Gastrocnemius medialis (tissue), 4 donors: ENCODE measurements at regions not wholly inside any gene's neighbourhood (a gene's known extent, or its start where the extent isn't known, plus 50 kb on each side); places are given as distances from the start of the nearest gene placed in this dataset.
"Not testable (repeated sequence)": the region's sequence is repeated elsewhere in the genome, so short reads cannot be mapped to it uniquely, and the experiment has no call there.

Experiments
- ATAC-seq, 2 donors: fragments of 150-250 bp; one replicate each; pipeline ENCODE4 v1.9.1; 2016
- DNase-seq, 2 donors: peaks; one replicate each; pipeline ENCODE4 v3.0.0-alpha.2; 2019
- H3K27ac ChIP-seq, 4 donors: fragments of 200-600 bp; sonication (generic); 1 replicate in 1 of 4; 2 replicates in 3 of 4; pipeline ENCODE4 v1.5.1; 2016 to 2018; ENCODE audit warnings: mild to moderate bottlenecking in 2 of 4, moderate library complexity in 1 of 4
- H3K27me3 ChIP-seq, 3 donors: fragments of 200-600 bp; sonication (generic) in 2 of 3; 1 replicate in 1 of 3; 2 replicates in 2 of 3; pipeline versions ENCODE4 v1.5.1 to v1.6.0; 2016 to 2019; ENCODE audit warnings: mild to moderate bottlenecking in 1 of 3, moderate library complexity in 1 of 3
- H3K36me3 ChIP-seq, 2 donors: fragments of 200-600 bp; sonication (generic) in 1 of 2; one replicate each; pipeline ENCODE4 v1.5.1; 2017 to 2018
- H3K4me1 ChIP-seq, 2 donors: fragments of 200-600 bp; sonication (generic) in 1 of 2; one replicate each; pipeline ENCODE4 v1.5.1; 2016 to 2017; ENCODE audit warnings: mild to moderate bottlenecking in 2 of 2
- H3K4me3 ChIP-seq, 4 donors: fragments of 200-600 bp; sonication (generic) in 3 of 4; 1 replicate in 1 of 4; 2 replicates in 3 of 4; pipeline ENCODE4 v1.5.1; 2016 to 2019; ENCODE audit warnings: mild to moderate bottlenecking in 2 of 4
- H3K9me3 ChIP-seq, 3 donors: fragments of 200-600 bp; sonication (generic) in 2 of 3; 1 replicate in 1 of 3; 2 replicates in 2 of 3; pipeline ENCODE4 v1.5.1; 2016 to 2019
- CTCF ChIP-seq, 5 experiments: fragments of 450-650 bp in 3 of 5; fragments of 200-600 bp in 2 of 5; sonication (generic) in 2 of 5; IDR thresholded peaks in 4 of 5; conservative IDR thresholded peaks in 1 of 5; 1 replicate in 4 of 5; 2 replicates in 1 of 5; pipeline ENCODE4 v1.5.1; 2016 to 2019; ENCODE audit warnings: antibody characterized with exemption in 5 of 5, mild to moderate bottlenecking in 3 of 5, moderate library complexity in 3 of 5
- POLR2A ChIP-seq, 2 donors: fragments of 450-650 bp; IDR thresholded peaks; one replicate each; pipeline ENCODE4 v1.6.1; 2017; ENCODE audit warnings: antibody characterized with exemption in 2 of 2, mild to moderate bottlenecking in 2 of 2, moderate library complexity in 2 of 2
- in situ Hi-C, 4 donors: fragments of 200-750 bp; cut with MboI; loops; one replicate each; pipeline versions ENCODE4 v1.15.0 to v1.8.0; 2017; ENCODE audit warnings: low sequenced_read_pairs in 4 of 4
- intact Hi-C: fragments of 100-400 bp; cut with DNase I; formaldehyde crosslinking; loops from one replicate; pipeline ENCODE4 v1.15.1; 2023; ENCODE audit warnings: low total_unique reads

GRCh38 chr4:54400188-54400587 is 171.1 kb downstream of the PDGFRA start:
- Histone ChIP-seq H3K9me3 (no peaks in the 10 kb centered on the region), H3K27ac (no peak overlapping the region), H3K27me3 (no peaks in the 10 kb centered on the region), H3K4me3 (no peak overlapping the region), H3K36me3 (no peaks in the 10 kb centered on the region), H3K4me1 (no peaks in the 10 kb centered on the region)
- in situ Hi-C loops (no loop called here), intact Hi-C loops (no loop called here)
- DNase-seq (no peak), ATAC-seq (no peak)
- TF ChIP-seq CTCF (IDR thresholded peaks at IDR 0.05 in 4 of 5, conservative IDR thresholded peaks at IDR 0.05 in 1 of 5) (no peak), POLR2A (IDR thresholded peaks at IDR 0.05) (no peak)

- H3K4me1 ChIP-seq, result no peaks in the 10 kb centered on the region
- ATAC-seq, result no peak
- H3K27me3 ChIP-seq, result no peaks in the 10 kb centered on the region
- no peak for DNase-seq
- intact Hi-C loops, result no loop called here
- H3K36me3 ChIP-seq, result no peaks in the 10 kb centered on the region
- no peak overlapping the region for H3K27ac ChIP-seq
- TF ChIP-seq CTCF (IDR thresholded peaks at IDR 0.05 in 4 of 5, conservative IDR thresholded peaks at IDR 0.05 in 1 of 5), result no peak
- no peak for TF ChIP-seq POLR2A (IDR thresholded peaks at IDR 0.05)
- no peaks in the 10 kb centered on the region for H3K9me3 ChIP-seq
- H3K4me3 ChIP-seq, result no peak overlapping the region
- in situ Hi-C loops, result no loop called here
Observed at GRCh38 chr4:54400802-54401201, 171.7 kb downstream of the PDGFRA start.

GRCh38 chr4:54402880-54403480 is 173.9 kb downstream of the PDGFRA start:
- TF ChIP-seq CTCF (IDR thresholded peaks at IDR 0.05 in 4 of 5, conservative IDR thresholded peaks at IDR 0.05 in 1 of 5), result no peak
- TF ChIP-seq POLR2A (IDR thresholded peaks at IDR 0.05), result no peak
- H3K4me1 ChIP-seq, result no peaks in the 10 kb centered on the region
- no peak for ATAC-seq
- no peaks in the 10 kb centered on the region for H3K9me3 ChIP-seq
- in situ Hi-C loops, result no loop called here
- H3K36me3 ChIP-seq, result no peaks in the 10 kb centered on the region
- no peak overlapping the region for H3K4me3 ChIP-seq
- H3K27me3 ChIP-seq, result no peaks in the 10 kb centered on the region
- DNase-seq, result no peak
- no peak overlapping the region for H3K27ac ChIP-seq
- intact Hi-C loops, result no loop called here

GRCh38 chr4:54403700-54404453 is 174.8 kb downstream of the PDGFRA start:
- no peak for DNase-seq
- no peak overlapping the region for H3K4me3 ChIP-seq
- H3K27ac ChIP-seq, result no peak overlapping the region
- no peaks in the 10 kb centered on the region for H3K36me3 ChIP-seq
- no peak for ATAC-seq
- in situ Hi-C loops, result no loop called here
- H3K27me3 ChIP-seq, result no peaks in the 10 kb centered on the region
- intact Hi-C loops, result no loop called here
- H3K9me3 ChIP-seq, result no peaks in the 10 kb centered on the region
- no peaks in the 10 kb centered on the region for H3K4me1 ChIP-seq
- TF ChIP-seq POLR2A (IDR thresholded peaks at IDR 0.05) (no peak), CTCF (IDR thresholded peaks at IDR 0.05 in 4 of 5, conservative IDR thresholded peaks at IDR 0.05 in 1 of 5) (no peak)

GRCh38 chr4:54409270-54409817 is 180.3 kb downstream of the PDGFRA start:
- H3K4me1 ChIP-seq, H3K9me3 ChIP-seq, in situ Hi-C loops, H3K27ac ChIP-seq, H3K27me3 ChIP-seq, DNase-seq, intact Hi-C loops, H3K4me3 ChIP-seq, ATAC-seq, H3K36me3 ChIP-seq: not testable (repeated sequence)
